ACC112 (cell line): ENCODE measurements at regions not wholly inside any gene's neighbourhood (a gene's known extent, or its start where the extent isn't known, plus 50 kb on each side); places are given as distances from the start of the nearest gene placed in this dataset.

Experiments
- H2AFZ ChIP-seq: fragments of 200-600 bp; sonication (generic); one replicate; pipeline ENCODE4 v1.6.0; 2017; ENCODE audit warnings: antibody characterized with exemption, low read length; ENCODE audit not compliant: unreplicated experiment
- H3K27ac ChIP-seq: fragments of 200-600 bp; sonication (generic); 2 replicates; pipeline ENCODE4 v1.5.1; 2014; ENCODE audit warnings: low read depth, mild to moderate bottlenecking, antibody characterized with exemption, low read length, moderate library complexity
- H3K27me3 ChIP-seq: fragments of 200-600 bp; sonication (generic); 2 replicates; pipeline ENCODE4 v1.6.1; 2014; ENCODE audit warnings: mild to moderate bottlenecking, antibody characterized with exemption, low read length, moderate library complexity, mixed read lengths; ENCODE audit not compliant: insufficient read depth
- H3K36me3 ChIP-seq: fragments of 200-600 bp; sonication (generic); 2 replicates; pipeline ENCODE4 v1.6.1; 2016; ENCODE audit warnings: mild to moderate bottlenecking, antibody characterized with exemption, low read length, moderate library complexity, mixed read lengths; ENCODE audit not compliant: insufficient read depth
- H3K4me1 ChIP-seq: fragments of 200-600 bp; sonication (generic); one replicate; pipeline ENCODE4 v1.6.1; 2016; ENCODE audit warnings: low read length, mixed read lengths; ENCODE audit not compliant: insufficient read depth, unreplicated experiment, control insufficient read depth
- H3K4me3 ChIP-seq: fragments of 200-600 bp; sonication (generic); 2 replicates; pipeline ENCODE4 v1.5.1; 2014; ENCODE audit warnings: mild to moderate bottlenecking, low read depth, low read length
- H3K79me2 ChIP-seq: fragments of 200-600 bp; sonication (generic); one replicate; pipeline ENCODE4 v1.6.0; 2016; ENCODE audit warnings: low read length; ENCODE audit not compliant: control insufficient read depth, unreplicated experiment, insufficient read depth

DNA sequence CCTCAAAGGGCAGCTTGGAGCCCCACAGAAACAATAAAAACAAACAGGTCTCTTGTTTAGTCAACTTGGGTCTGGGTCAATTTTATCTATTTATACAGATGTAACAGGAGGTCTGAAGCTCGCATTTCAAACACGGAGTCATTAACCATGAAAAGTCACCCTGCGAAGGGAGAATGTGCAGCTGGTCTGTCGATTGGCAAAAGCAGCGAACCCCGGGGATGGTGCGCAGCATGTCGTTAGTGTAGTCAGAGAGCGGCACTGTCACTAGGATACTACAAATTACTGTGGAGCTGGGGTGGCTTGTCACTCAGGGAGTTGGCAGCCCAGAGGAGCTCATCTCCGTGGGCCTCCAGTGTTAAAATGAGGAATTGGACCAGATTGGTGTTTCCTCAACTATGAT, 190.4 kb upstream of the ARG1 start:
- Histone ChIP-seq H3K4me1 (peaks cover 2% of the 10 kb centered on the region), H3K27me3 (no peaks in the 10 kb centered on the region), H3K27ac (no peak overlapping the region), H3K36me3 (no peaks in the 10 kb centered on the region), H3K79me2 (no peaks in the 10 kb centered on the region), H2AFZ (no peak overlapping the region), H3K4me3 (no peak overlapping the region)

DNA sequence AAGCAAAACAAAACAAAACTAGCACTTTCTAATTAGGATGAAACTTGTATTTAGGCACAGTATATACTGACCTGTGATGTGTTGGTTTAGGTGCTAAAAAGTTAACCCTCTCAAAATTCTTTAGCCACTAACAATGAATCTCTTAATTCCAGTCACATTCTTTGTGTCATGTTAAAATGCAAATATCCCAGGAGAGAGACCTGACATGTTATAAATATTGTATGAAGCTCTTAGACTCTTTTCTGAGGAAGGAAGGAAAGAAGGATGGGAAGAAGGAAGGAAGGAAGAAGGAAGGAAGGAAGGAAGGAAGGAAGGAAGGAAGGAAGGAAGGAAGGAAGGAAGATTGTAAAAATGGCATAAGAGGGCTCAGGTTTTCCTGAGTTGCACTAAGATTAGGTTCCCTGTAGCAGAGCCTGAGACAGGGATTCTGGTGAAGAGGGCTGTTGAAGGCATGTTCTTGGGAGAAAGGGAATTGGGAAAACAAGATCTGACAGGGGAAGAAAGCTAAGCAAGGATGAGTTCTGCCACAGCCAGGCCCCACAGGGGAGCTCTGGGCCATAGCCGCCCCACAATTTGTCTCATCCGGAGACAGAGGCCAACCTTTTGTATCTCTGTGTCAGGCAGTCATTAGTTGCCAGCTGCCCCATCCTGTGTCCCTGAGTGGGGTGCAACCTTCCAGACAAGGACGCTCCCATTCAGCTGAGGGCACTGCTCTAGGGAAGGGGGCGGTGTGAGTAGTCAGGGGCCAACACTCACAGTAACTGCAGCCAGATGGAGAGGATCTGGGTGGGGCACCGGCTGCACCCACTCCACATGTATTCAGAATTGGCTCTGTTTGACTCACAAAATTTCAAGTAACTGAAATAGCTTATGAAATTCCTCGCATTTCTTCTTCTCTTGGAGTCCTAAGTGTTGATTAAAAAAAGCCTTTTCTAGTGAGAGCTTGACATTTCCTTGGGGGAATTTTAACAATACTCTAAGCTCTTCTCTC, 189.3 kb upstream of the ARG1 start:
- Histone ChIP-seq H3K27ac (no peak overlapping the region), H3K4me1 (peaks cover 2% of the 10 kb centered on the region), H3K79me2 (no peaks in the 10 kb centered on the region), H2AFZ (no peak overlapping the region), H3K4me3 (no peak overlapping the region), H3K36me3 (no peaks in the 10 kb centered on the region), H3K27me3 (peaks cover 6% of the 10 kb centered on the region; the same call in 1 of the 2 replicates)

DNA sequence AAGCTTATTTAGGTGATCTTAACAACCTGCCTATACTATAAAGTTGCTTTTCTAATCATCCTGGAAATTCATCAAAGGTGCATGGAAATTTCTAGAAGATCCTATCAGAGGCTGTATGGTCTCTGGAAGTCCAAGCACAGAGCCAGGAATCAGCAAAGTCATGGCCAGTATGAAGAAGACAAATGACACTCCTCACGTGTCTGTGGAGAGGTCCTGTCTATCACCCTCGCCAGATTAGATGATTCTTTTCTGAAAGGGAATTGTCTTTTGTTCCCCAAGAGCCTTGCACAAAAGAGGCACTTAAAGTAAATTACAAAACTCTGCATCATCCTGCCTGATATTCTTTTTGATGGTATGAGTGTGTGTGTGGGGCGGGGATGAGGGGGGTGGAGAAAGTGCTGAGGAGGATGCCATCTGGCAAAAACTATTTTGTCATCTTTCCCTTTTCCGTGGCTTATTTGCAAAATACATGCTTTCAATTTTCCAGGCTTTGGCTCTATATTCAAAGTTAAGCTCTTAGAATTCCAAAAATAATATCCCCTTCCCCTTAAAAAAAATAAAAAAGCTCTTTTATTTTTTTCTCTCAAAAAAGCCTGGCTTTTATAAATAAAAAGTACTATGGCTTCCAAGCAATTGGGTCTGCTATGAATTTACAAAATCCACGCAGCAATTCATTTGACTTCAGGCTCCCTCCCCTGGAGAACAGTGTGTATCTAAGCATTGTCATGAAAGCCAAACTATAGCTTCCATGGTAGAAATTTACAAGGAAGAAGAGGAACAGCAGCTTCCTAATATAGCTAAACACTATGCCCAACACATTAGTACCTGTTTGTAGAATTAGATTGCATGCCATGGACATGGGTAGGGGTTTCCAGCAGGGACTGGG, 185.2 kb upstream of the ARG1 start:
- Histone ChIP-seq H3K36me3 (no peaks in the 10 kb centered on the region), H3K4me1 (no peaks in the 10 kb centered on the region), H3K27me3 (peaks cover 17% of the 10 kb centered on the region; the same call in 1 of the 2 replicates), H3K79me2 (no peaks in the 10 kb centered on the region), H3K4me3 (no peak overlapping the region), H3K27ac (no peak overlapping the region), H2AFZ (no peak overlapping the region)

DNA sequence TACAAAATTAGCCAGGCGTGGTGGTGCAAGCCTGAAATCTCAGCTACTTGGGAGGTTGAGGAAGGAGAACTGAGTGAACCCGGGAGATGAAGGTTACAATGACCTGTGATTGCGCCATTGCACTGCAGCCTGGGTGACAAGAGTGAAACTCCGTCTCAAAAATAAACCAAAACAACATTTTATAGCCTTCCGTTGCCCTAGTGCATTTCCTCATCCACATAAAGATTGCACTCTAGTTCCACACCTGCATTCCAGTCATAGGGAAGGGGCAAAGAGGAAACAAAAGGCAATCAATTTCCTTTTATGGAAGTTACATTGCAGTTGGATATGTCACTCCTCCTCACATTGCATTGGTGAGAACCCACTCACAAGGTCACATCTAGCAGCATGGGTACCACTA, 182.7 kb upstream of the ARG1 start:
- Histone ChIP-seq H3K4me3 (no peak overlapping the region), H3K36me3 (no peaks in the 10 kb centered on the region), H2AFZ (no peak overlapping the region), H3K79me2 (no peaks in the 10 kb centered on the region), H3K27me3 (peaks cover 17% of the 10 kb centered on the region; the same call in 1 of the 2 replicates), H3K4me1 (no peaks in the 10 kb centered on the region), H3K27ac (no peak overlapping the region)

DNA sequence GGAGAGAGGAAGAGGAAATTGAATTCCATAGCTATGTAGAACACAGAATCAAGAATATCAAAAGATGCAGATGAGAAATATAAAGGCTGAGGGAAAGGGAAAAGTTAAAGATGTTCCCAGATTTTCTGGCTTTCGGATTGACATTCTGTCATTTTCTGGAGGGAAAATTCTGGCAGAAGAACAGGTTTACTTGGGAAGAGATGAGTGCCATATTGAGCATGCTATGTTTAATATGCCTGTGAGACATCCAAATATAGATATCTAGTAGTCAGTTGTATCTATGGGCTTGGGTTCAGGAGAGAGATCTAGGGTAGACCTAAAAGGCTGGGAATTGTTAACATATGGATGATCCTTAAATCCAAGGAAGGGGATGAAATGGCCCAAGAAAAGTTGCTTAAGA, 181.9 kb upstream of the ARG1 start:
- Histone ChIP-seq H3K27ac (no peak overlapping the region), H3K36me3 (no peaks in the 10 kb centered on the region), H3K27me3 (peaks cover 17% of the 10 kb centered on the region; the same call in 1 of the 2 replicates), H3K79me2 (no peaks in the 10 kb centered on the region), H3K4me3 (no peak overlapping the region), H2AFZ (no peak overlapping the region), H3K4me1 (no peaks in the 10 kb centered on the region)

DNA sequence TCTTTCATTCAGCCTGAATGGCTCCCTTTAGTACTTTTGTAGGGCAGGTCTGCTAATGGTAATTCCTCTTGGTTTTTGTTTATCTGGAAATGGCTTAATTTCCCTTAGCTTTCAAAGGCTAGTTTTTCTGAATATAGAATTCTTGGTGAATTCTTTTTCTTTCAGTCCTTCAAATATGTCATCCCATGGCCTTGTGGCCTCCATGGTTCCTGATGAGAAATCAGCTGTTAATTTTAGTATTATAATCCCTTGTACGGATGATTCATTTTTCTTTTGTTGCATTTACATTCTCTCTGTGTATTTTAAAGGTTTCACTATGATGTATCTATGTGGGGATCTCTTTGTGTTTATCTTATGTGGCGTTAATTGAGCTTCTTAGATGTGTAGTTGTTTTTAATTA, 179.6 kb upstream of the ARG1 start:
- no peaks in the 10 kb centered on the region for H3K36me3 ChIP-seq

DNA sequence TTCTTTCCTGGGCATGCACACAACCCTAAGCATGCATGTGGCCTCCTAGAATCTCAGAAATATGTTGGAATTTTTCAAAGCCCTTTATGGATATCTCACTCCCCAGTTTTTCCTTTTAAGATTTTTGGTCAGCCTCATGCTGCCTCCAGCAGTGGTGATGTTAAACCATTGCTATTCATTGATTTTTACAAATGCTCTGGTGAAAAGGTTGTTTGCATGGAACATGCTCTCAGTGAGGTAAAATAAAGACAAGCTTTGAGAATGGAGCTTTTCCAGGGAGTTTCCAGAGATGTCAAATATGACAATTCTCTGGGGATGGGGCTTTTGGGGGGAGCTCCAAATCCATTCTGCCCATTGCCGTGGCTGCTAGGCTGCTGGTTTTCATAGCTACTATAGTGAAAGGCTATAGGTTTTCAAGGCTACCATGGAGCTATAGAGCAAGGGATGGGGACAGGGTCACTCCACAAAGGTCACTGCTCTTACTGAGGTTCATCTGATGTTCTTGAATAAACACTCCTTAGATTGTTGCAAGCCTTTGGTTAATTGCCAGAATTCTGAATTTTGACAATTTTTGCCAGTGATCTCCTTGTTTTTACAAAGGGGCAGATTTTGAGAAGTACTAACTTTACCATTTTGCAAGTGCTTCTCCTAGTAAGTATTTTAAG, 178.1 kb upstream of the ARG1 start:
- Histone ChIP-seq H3K36me3 (no peaks in the 10 kb centered on the region), H3K4me1 (peaks cover 8% of the 10 kb centered on the region), H2AFZ (no peak overlapping the region), H3K27me3 (0 out of 2 replicates have a peak, but pooled peaks cover 4% of the 10 kb centered on the region), H3K79me2 (no peaks in the 10 kb centered on the region), H3K4me3 (no peak overlapping the region), H3K27ac (no peak overlapping the region)

More for the DNA sequence above, 179.6 kb upstream of the ARG1 start:
- Histone ChIP-seq H3K27ac (no peak overlapping the region), H2AFZ (no peak overlapping the region), H3K4me1 (no peaks in the 10 kb centered on the region), H3K4me3 (no peak overlapping the region), H3K79me2 (no peaks in the 10 kb centered on the region), H3K27me3 (peaks cover 15% of the 10 kb centered on the region; the same call in 1 of the 2 replicates)

DNA sequence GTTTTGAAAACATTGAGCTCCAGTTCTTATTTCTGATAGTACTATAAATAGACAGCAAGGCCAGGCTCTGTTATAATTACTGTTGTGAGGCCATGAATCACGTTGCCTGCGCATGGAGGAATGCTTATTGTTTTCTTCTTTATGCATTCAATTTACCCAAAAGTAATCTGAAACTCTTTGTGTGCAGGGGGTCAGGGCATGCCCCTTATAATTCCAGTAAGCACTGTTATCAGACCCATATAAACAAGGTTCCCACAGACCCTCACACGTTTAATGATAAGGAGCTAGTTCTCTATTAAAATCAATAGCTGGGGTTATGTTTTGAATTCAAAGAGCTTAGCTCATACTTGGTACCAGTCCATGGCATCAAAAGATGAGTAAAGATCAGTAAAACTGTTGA, 174.8 kb upstream of the ARG1 start:
- Histone ChIP-seq H3K27me3 (no peaks in the 10 kb centered on the region), H3K36me3 (peaks cover 6% of the 10 kb centered on the region; the same call in 1 of the 2 replicates), H2AFZ (no peak overlapping the region), H3K27ac (no peak overlapping the region), H3K4me3 (no peak overlapping the region), H3K79me2 (no peaks in the 10 kb centered on the region), H3K4me1 (peaks cover 21% of the 10 kb centered on the region)

DNA sequence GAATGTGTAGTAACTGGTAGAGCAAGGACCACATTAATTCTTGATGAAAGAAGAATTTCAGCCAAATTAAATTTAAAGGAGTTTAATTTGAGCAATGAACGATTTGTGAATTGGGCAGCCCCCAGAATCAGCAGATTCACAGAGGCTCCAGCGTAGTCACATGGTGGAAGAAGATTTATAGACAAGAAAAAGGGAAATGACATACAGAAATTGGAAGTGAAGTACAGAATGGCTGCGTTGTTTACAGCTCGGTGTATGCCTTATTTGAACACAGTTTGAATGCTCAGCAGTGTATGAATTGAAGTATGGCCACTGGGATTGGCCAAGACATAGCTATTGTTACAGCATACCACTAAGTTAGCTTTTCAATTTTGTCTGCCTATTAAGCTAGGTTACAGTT, 173.6 kb upstream of the ARG1 start:
- peak overlapping the region; percentile 78 for H3K27ac ChIP-seq
- peaks cover 21% of the 10 kb centered on the region for H3K4me1 ChIP-seq
- peak overlapping the region; percentile 23 for H2AFZ ChIP-seq
- peaks cover 6% of the 10 kb centered on the region; the same call in 1 of the 2 replicates for H3K36me3 ChIP-seq
- no peaks in the 10 kb centered on the region for H3K79me2 ChIP-seq
- H3K4me3 ChIP-seq: no peak overlapping the region
- no peaks in the 10 kb centered on the region for H3K27me3 ChIP-seq
